HL-60 (cell line): ENCODE measurements at regions not wholly inside any gene's neighbourhood (a gene's known extent, or its start where the extent isn't known, plus 50 kb on each side); places are given as distances from the start of the nearest gene placed in this dataset.

ENCODE experiments used
- POLR2AphosphoS5 ChIP-seq: IDR thresholded peaks from 2 replicates; pipeline ENCODE4 v1.6.1; 2012; ENCODE audit warnings: low read depth
- SPI1 ChIP-seq: IDR thresholded peaks from 2 replicates; pipeline ENCODE4 v1.6.1; 2012; ENCODE audit warnings: low read depth, mild to moderate bottlenecking, borderline replicate concordance
- TF ChIP-seq, protein P1 (sequence below): IDR thresholded peaks from one replicate; pipeline ENCODE4 v1.5.1; 2011; ENCODE audit warnings: low read length, control low read depth, inconsistent platforms; ENCODE audit not compliant: insufficient read depth

DNA sequence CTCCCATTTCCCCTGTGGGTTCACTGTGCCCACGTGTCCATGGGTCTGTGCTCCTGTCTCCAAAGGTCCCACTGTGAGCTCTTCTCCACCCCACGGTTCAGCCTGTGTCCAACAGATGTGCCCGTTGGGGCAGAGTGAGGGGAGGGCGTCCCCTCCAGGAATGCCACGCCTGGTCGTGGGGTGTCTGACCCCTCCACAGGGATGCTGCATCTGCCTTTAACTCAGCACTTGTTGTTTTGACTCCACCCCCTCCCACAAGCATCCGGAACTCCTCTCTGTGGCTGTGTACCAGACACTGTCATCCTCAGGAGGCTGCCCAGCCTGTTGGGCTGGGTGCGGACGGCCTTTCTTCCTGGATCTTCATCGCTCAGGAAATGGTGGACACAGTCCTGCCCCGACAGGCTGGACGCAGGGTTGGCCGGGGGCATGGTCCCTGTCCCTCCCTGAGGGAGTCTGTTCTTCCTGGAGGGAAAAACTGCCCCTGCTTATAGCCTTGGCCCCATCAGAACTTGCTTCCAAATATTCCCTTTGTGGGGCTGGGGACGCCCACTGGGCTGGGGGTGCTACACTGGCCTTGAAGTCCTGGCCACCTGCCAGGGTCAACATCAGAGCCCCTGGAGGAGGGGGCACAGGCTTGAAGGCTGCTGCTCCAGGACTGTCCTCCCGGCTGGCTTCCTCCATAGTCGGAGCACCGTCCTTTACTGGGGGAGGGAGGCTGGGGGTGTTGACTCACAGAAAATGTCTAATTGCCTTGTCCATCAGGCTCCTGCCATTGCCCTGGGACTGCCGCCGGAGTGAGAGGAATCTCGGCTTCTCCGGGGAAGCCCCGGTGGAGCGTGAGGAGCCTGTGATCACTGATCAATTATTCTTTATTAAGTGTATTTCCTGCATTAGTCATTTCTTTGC, 182.0 kb upstream of the C1orf174 start:
- TF ChIP-seq, protein P1, sequence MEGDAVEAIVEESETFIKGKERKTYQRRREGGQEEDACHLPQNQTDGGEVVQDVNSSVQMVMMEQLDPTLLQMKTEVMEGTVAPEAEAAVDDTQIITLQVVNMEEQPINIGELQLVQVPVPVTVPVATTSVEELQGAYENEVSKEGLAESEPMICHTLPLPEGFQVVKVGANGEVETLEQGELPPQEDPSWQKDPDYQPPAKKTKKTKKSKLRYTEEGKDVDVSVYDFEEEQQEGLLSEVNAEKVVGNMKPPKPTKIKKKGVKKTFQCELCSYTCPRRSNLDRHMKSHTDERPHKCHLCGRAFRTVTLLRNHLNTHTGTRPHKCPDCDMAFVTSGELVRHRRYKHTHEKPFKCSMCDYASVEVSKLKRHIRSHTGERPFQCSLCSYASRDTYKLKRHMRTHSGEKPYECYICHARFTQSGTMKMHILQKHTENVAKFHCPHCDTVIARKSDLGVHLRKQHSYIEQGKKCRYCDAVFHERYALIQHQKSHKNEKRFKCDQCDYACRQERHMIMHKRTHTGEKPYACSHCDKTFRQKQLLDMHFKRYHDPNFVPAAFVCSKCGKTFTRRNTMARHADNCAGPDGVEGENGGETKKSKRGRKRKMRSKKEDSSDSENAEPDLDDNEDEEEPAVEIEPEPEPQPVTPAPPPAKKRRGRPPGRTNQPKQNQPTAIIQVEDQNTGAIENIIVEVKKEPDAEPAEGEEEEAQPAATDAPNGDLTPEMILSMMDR: no peak
- TF ChIP-seq SPI1 (no peak), POLR2AphosphoS5 (no peak)
